ENCODE measurements at regions not wholly inside any gene's neighbourhood (a gene's known extent, or its start where the extent isn't known, plus 50 kb on each side); places are given as distances from the start of the nearest gene placed in this dataset.

DNA sequence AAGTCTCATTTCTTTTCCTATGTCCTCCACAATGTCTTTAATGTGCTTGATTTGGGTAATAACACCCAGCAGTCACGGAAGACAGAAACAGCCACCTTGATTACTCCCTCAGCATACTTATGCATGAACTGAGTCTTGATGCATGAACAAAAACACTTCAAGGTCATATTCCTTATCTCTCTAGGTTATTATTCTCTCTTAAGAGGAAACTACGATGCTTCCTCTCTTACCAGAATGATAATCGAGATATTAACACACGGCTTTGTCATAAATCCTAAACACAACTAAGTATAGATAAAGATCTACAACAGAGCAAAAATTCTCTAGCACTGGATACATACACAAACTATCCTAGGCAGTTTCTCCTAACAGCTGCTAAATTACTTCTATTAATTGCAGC, 583.5 kb upstream of the ATP2B1 start:
- H3K27ac Mint-ChIP-seq (ENCODE audit: unreplicated experiment): no peak overlapping the region
- CTCF ChIA-PET: no interaction called here
- no TSS peak for BruUV-seq (replicated peaks)

DNA sequence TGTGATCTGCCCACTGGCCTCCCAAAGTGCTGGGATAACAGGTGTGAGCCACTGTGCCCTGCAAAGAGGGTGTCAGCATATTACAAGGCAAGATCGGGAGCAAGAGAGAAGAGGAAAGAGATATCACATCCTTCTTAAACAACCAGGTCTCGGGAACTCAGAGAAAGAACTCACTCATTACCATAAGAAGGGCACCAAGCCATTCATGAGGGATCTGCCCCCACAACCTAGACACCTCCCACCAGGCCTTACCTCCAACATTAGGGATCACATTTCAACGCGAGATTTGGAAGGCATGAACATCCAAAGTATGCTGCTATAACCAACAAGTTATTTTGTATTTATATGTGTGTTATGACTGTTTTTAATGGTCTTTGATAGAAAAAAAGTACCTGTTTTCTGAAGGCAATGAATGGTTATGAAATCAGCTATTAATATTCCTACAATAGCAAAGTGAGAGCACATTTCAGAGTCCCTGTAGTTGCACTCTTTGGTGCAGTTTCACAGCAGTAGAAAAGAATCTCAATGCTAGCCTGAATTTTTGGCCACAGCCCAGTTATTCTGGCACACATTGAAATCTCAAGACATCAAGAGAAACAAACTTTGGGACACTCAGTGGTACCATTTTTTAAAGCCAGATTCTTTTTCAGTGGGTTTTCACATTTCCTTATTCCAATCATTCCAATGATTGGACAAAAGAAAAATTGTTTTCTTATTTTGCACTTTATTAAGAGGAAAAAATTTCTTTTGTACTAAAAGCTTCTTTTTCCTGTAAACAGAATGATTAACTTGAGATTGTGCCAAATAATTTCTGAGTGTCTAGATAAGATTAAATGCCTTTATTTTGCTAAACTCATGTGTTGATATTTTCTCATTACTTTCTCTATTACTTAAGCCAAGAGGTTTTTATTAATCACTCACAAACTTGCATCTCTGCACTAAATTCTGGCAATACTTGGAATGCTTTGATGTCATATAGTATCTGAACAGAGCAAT, 582.6 kb upstream of the ATP2B1 start:
- Mint-ChIP-seq H3K4me1 (ENCODE audit: low read depth, unreplicated experiment) (no peaks in the 10 kb centered on the region), H3K36me3 (ENCODE audit: insufficient read depth, unreplicated experiment) (no peaks in the 10 kb centered on the region), H3K27ac (ENCODE audit: unreplicated experiment) (no peak overlapping the region), H3K4me3 (ENCODE audit: low read depth, unreplicated experiment) (no peak overlapping the region), H3K27me3 (ENCODE audit: unreplicated experiment) (no peaks in the 10 kb centered on the region), H3K9me3 (ENCODE audit: low read depth, unreplicated experiment) (peaks cover 12% of the 10 kb centered on the region)
- CTCF ChIA-PET: no interaction called here
- BruUV-seq (replicated peaks): no TSS peak
- intact Hi-C loops (cut with micrococcal nuclease; ENCODE audit: unreplicated experiment): no loop called here
- DNase-seq: no peak
- TF ChIP-seq, protein P1, sequence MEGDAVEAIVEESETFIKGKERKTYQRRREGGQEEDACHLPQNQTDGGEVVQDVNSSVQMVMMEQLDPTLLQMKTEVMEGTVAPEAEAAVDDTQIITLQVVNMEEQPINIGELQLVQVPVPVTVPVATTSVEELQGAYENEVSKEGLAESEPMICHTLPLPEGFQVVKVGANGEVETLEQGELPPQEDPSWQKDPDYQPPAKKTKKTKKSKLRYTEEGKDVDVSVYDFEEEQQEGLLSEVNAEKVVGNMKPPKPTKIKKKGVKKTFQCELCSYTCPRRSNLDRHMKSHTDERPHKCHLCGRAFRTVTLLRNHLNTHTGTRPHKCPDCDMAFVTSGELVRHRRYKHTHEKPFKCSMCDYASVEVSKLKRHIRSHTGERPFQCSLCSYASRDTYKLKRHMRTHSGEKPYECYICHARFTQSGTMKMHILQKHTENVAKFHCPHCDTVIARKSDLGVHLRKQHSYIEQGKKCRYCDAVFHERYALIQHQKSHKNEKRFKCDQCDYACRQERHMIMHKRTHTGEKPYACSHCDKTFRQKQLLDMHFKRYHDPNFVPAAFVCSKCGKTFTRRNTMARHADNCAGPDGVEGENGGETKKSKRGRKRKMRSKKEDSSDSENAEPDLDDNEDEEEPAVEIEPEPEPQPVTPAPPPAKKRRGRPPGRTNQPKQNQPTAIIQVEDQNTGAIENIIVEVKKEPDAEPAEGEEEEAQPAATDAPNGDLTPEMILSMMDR (IDR thresholded peaks at IDR 0.05; ENCODE audit: unreplicated experiment): no peak

More for the DNA sequence above, 583.5 kb upstream of the ATP2B1 start:
- TF ChIP-seq, protein P1 (IDR thresholded peaks at IDR 0.05; ENCODE audit: unreplicated experiment): no peak
- Mint-ChIP-seq H3K27me3 (ENCODE audit: unreplicated experiment) (no peaks in the 10 kb centered on the region), H3K4me1 (ENCODE audit: low read depth, unreplicated experiment) (no peaks in the 10 kb centered on the region), H3K9me3 (ENCODE audit: low read depth, unreplicated experiment) (peaks cover 12% of the 10 kb centered on the region), H3K4me3 (ENCODE audit: low read depth, unreplicated experiment) (no peak overlapping the region), H3K36me3 (ENCODE audit: insufficient read depth, unreplicated experiment) (no peaks in the 10 kb centered on the region)
- no peak for DNase-seq
- intact Hi-C loops (cut with micrococcal nuclease; ENCODE audit: unreplicated experiment): no loop called here

DNA sequence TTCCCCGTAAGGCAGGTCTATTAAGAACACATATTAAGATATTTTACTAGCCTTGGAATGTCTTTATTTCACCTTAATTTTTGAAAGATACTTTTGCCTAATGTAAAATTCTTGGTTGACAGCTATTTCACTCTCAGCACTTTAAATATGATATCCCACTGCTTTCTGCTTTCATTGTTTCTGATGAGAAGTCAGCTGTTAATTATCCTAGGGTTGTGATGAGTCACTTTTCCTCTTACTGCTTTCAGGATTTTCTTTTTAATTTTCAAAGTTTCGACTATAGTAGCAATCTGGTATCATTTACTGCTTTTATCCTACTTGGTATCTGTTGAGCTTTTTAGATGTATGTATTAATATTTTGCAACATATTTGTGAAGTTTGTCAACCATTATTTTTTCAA, 578.9 kb upstream of the ATP2B1 start:
- Mint-ChIP-seq H3K9me3 (ENCODE audit: low read depth, unreplicated experiment) (peaks cover 12% of the 10 kb centered on the region), H3K4me3 (ENCODE audit: low read depth, unreplicated experiment) (no peak overlapping the region)

DNA sequence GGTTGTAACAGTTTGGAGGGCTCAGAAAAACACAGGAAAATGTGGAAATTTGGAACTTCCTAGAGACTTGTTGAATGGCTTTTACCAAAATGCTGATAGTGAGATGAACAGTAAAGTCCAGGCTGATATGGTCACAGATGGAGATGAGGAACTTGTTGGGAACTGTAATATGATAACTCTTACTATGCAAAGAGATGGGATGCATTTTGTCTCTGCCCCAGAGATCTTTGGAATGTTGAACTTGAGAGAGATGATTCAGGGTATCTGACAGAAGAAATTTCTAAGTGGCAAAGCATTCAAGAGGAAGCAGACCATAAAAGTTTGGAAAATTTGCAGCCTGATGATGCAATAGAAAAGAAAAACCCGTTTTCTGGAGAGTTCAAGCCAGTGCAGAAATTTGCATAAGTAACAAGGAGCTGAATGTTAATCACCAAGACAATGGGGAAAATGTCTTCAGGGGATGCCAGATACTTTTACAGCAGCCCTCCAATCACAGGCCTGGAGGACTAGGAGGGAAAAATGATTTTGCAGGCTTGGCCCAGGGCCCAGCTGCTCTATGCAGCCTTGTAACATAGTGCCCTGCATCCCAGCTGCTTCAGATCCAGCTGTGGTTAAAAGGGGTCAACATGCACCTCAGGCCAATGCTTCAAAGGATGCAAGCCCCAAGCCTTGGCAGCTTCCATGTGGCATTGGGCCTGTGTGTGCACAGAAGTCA, 572.7 kb upstream of the ATP2B1 start:
- Mint-ChIP-seq H3K4me1 (ENCODE audit: low read depth, unreplicated experiment) (no peaks in the 10 kb centered on the region), H3K4me3 (ENCODE audit: low read depth, unreplicated experiment) (no peak overlapping the region), H3K9me3 (ENCODE audit: low read depth, unreplicated experiment) (peaks cover 10% of the 10 kb centered on the region), H3K27ac (ENCODE audit: unreplicated experiment) (no peak overlapping the region), H3K36me3 (ENCODE audit: insufficient read depth, unreplicated experiment) (no peaks in the 10 kb centered on the region), H3K27me3 (ENCODE audit: unreplicated experiment) (no peaks in the 10 kb centered on the region)
- no peak for DNase-seq
- CTCF ChIA-PET: interaction anchor here (0.8 kb wide), 1 partner anchor 678 kb away, joined by 3 read pairs; no protein-coding TSS in a partner anchor
- no TSS peak for BruUV-seq (replicated peaks)
- TF ChIP-seq, protein P1 (IDR thresholded peaks at IDR 0.05; ENCODE audit: unreplicated experiment): no peak
- intact Hi-C loops (cut with micrococcal nuclease; ENCODE audit: unreplicated experiment): no loop called here

More for the DNA sequence above, 578.9 kb upstream of the ATP2B1 start:
- no peaks in the 10 kb centered on the region for H3K4me1 Mint-ChIP-seq (ENCODE audit: low read depth, unreplicated experiment)
- CTCF ChIA-PET: interaction anchor here (0.5 kb wide), 1 partner anchor 14 kb away, joined by 3 read pairs; no protein-coding TSS in a partner anchor
- TF ChIP-seq, protein P1 (IDR thresholded peaks at IDR 0.05; ENCODE audit: unreplicated experiment): no peak
- H3K27ac Mint-ChIP-seq (ENCODE audit: unreplicated experiment): no peak overlapping the region
- no TSS peak for BruUV-seq (replicated peaks)
- H3K36me3 Mint-ChIP-seq (ENCODE audit: insufficient read depth, unreplicated experiment): no peaks in the 10 kb centered on the region
- intact Hi-C loops (cut with micrococcal nuclease; ENCODE audit: unreplicated experiment): no loop called here
- no peaks in the 10 kb centered on the region for H3K27me3 Mint-ChIP-seq (ENCODE audit: unreplicated experiment)
- DNase-seq: no peak
